ENCODE measurements at regions not wholly inside any gene's neighbourhood (a gene's known extent, or its start where the extent isn't known, plus 50 kb on each side); places are given as distances from the start of the nearest gene placed in this dataset.

DNA sequence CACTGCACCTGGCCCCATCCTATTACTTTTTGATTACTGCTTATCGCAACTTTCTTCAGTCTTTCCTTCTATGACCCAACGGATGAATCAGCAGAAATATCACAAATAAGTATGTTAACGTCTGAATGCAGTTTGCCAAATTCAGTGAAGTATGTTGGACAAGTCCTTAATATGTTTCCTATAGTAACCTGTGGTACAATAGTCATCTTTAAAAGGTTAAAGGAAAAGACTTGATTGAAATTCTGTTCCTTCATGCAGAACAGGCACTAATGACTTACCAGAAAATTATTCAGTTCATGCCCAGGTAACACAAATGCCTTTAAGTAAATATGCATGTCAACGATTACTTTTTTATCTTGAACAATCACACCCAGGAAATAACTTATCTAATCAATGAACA is 242.6 kb downstream of the KCTD12 start:
- TF ChIP-seq, protein P1, sequence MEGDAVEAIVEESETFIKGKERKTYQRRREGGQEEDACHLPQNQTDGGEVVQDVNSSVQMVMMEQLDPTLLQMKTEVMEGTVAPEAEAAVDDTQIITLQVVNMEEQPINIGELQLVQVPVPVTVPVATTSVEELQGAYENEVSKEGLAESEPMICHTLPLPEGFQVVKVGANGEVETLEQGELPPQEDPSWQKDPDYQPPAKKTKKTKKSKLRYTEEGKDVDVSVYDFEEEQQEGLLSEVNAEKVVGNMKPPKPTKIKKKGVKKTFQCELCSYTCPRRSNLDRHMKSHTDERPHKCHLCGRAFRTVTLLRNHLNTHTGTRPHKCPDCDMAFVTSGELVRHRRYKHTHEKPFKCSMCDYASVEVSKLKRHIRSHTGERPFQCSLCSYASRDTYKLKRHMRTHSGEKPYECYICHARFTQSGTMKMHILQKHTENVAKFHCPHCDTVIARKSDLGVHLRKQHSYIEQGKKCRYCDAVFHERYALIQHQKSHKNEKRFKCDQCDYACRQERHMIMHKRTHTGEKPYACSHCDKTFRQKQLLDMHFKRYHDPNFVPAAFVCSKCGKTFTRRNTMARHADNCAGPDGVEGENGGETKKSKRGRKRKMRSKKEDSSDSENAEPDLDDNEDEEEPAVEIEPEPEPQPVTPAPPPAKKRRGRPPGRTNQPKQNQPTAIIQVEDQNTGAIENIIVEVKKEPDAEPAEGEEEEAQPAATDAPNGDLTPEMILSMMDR (IDR thresholded peaks at IDR 0.05; ENCODE audit: low read depth, low read length, missing input control) = no peak
- TF ChIP-seq RAD21 (IDR thresholded peaks at IDR 0.05) (no peak), EGR1 (IDR thresholded peaks at IDR 0.05; ENCODE audit: low read depth in 2 of 2) (no peak), REST (IDR thresholded peaks at IDR 0.05) (no peak), JUND (IDR thresholded peaks at IDR 0.05) (no peak), TAF1 (conservative IDR thresholded peaks at IDR 0.05) (no peak), GABPA (IDR thresholded peaks at IDR 0.05 in 1 of 2, conservative IDR thresholded peaks at IDR 0.05 in 1 of 2) (no peak), SP1 (IDR thresholded peaks at IDR 0.05) (no peak), RXRA (IDR thresholded peaks at IDR 0.05) (no peak)
- TF ChIP-seq, protein P2, sequence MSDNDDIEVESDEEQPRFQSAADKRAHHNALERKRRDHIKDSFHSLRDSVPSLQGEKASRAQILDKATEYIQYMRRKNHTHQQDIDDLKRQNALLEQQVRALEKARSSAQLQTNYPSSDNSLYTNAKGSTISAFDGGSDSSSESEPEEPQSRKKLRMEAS (IDR thresholded peaks at IDR 0.05) = no peak
- TF ChIP-seq, protein P3, sequence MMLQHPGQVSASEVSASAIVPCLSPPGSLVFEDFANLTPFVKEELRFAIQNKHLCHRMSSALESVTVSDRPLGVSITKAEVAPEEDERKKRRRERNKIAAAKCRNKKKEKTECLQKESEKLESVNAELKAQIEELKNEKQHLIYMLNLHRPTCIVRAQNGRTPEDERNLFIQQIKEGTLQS (IDR thresholded peaks at IDR 0.05) = no peak

Data from liver (tissue), 3 donors.